ENCODE measurements at regions not wholly inside any gene's neighbourhood (a gene's known extent, or its start where the extent isn't known, plus 50 kb on each side); places are given as distances from the start of the nearest gene placed in this dataset.
"Not testable (repeated sequence)": the region's sequence is repeated elsewhere in the genome, so short reads cannot be mapped to it uniquely, and the experiment has no call there.

GRCh38 chr6:76942203-76942966 lies 520.9 kb downstream of the HTR1B start:
- no peaks in the 10 kb centered on the region for H3K36me3 ChIP-seq
- DNase-seq (ENCODE audit: low spot score in 2 of 2), result no peak
- WGBS, 2 donors, result 89 to 100% methylated on average over 2 of the region's 2 CpGs
- H3K4me1 ChIP-seq, result no peaks in the 10 kb centered on the region
- peaks cover 0 to 16% (median 0%) of the 10 kb centered on the region in 4 donors for H3K9me3 ChIP-seq
- H3K4me3 ChIP-seq, result no peak overlapping the region
- H3K27ac ChIP-seq, result no peak overlapping the region
- TF ChIP-seq POLR2A (IDR thresholded peaks at IDR 0.05) (no peak), EP300 (IDR thresholded peaks at IDR 0.05) (no peak)
- TF ChIP-seq, protein P1, sequence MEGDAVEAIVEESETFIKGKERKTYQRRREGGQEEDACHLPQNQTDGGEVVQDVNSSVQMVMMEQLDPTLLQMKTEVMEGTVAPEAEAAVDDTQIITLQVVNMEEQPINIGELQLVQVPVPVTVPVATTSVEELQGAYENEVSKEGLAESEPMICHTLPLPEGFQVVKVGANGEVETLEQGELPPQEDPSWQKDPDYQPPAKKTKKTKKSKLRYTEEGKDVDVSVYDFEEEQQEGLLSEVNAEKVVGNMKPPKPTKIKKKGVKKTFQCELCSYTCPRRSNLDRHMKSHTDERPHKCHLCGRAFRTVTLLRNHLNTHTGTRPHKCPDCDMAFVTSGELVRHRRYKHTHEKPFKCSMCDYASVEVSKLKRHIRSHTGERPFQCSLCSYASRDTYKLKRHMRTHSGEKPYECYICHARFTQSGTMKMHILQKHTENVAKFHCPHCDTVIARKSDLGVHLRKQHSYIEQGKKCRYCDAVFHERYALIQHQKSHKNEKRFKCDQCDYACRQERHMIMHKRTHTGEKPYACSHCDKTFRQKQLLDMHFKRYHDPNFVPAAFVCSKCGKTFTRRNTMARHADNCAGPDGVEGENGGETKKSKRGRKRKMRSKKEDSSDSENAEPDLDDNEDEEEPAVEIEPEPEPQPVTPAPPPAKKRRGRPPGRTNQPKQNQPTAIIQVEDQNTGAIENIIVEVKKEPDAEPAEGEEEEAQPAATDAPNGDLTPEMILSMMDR (IDR thresholded peaks at IDR 0.05), result no peak
- H3K27me3 ChIP-seq, result no peaks in the 10 kb centered on the region

- WGBS, 2 donors, result 83 to 86% methylated on average over 1 of the region's 1 CpG
- no peaks in the 10 kb centered on the region for H3K4me1 ChIP-seq
Observed at GRCh38 chr6:76940191-76940590, 523.1 kb downstream of the HTR1B start.

DNA sequence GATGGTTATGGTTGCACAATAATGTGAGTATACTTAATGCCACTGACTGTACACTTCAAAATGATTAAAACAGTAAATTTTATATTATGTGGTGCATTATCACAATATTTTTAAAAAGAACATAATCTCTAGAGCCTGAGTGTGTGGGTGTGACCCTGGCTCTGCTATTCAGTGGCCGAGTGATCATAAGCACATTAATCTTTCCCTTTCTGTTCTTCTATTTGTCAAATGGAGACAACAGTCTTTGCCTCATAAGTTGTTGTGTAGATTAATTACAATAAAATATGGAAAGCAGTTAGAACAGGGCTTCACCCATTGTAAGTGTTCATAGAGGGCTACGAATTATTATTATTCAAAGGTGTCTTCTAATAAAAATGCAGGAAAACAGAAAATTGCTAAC lies 548.6 kb downstream of the HTR1B start:
- H3K4me1 ChIP-seq, result no peaks in the 10 kb centered on the region
- TF ChIP-seq EP300 (IDR thresholded peaks at IDR 0.05) (no peak), POLR2A (IDR thresholded peaks at IDR 0.05) (no peak)
- TF ChIP-seq, protein P1 (IDR thresholded peaks at IDR 0.05), result no peak
- H3K36me3 ChIP-seq, result no peaks in the 10 kb centered on the region
- no peak overlapping the region for H3K4me3 ChIP-seq
- 56 to 64% methylated on average over 2 of the region's 2 CpGs for WGBS, 2 donors
- no peak overlapping the region for H3K27ac ChIP-seq
- no peaks in the 10 kb centered on the region for H3K27me3 ChIP-seq
- no peaks in the 10 kb centered on the region for H3K9me3 ChIP-seq
- DNase-seq (ENCODE audit: low spot score in 2 of 2), result no peak

More at GRCh38 chr6:76940191-76940590, 523.1 kb downstream of the HTR1B start:
- DNase-seq (ENCODE audit: low spot score in 2 of 2), result no peak
- Histone ChIP-seq H3K9me3 (peaks cover 0 to 16% (median 0%) of the 10 kb centered on the region in 4 donors), H3K27me3 (no peaks in the 10 kb centered on the region), H3K36me3 (no peaks in the 10 kb centered on the region), H3K4me3 (no peak overlapping the region), H3K27ac (no peak overlapping the region)
- TF ChIP-seq, protein P1 (IDR thresholded peaks at IDR 0.05), result no peak
- TF ChIP-seq POLR2A (IDR thresholded peaks at IDR 0.05), result no peak

DNA sequence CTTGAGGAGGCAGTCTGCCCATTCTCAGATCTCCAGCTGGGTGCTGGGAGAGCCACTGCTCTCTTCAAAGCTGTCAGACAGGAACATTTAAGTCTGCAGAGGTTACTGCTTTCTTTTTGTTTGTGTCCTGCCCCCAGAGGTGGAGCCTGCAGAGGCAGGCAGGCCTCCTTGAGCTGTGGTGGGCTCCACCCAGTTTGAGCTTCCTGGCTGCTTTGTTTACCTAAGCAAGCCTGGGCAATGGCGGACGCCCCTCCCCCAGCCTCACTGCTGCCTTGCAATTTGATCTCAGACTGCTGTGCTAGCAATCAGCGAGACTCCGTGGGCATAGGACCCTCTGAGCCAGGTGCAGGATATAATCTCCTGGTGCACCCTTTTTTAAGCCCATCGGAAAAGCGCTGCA lies 557.8 kb downstream of the HTR1B start:
- H3K27me3 ChIP-seq; DNase-seq (ENCODE audit: low spot score in 2 of 2); H3K4me1 ChIP-seq; H3K36me3 ChIP-seq; H3K27ac ChIP-seq; H3K4me3 ChIP-seq; H3K9me3 ChIP-seq: not testable (repeated sequence)
- 89 to 100% methylated on average over 4 to 6 of the region's 6 CpGs for WGBS, 2 donors

GRCh38 chr6:76892542-76892941 lies 570.7 kb downstream of the HTR1B start:
- Histone ChIP-seq H3K4me3 (no peak overlapping the region), H3K27me3 (no peaks in the 10 kb centered on the region), H3K9me3 (peaks cover 0 to 15% (median 0%) of the 10 kb centered on the region in 4 donors), H3K4me1 (no peaks in the 10 kb centered on the region), H3K36me3 (no peaks in the 10 kb centered on the region), H3K27ac (no peak overlapping the region)
- TF ChIP-seq POLR2A (IDR thresholded peaks at IDR 0.05) (no peak), EP300 (IDR thresholded peaks at IDR 0.05) (no peak)
- TF ChIP-seq, protein P1 (IDR thresholded peaks at IDR 0.05), result no peak
- DNase-seq (ENCODE audit: low spot score in 2 of 2), result no peak
- 66 to 86% methylated on average over 3 of the region's 3 CpGs for WGBS, 2 donors
